ENCODE measurements at regions not wholly inside any gene's neighbourhood (a gene's known extent, or its start where the extent isn't known, plus 50 kb on each side); places are given as distances from the start of the nearest gene placed in this dataset.

DNA sequence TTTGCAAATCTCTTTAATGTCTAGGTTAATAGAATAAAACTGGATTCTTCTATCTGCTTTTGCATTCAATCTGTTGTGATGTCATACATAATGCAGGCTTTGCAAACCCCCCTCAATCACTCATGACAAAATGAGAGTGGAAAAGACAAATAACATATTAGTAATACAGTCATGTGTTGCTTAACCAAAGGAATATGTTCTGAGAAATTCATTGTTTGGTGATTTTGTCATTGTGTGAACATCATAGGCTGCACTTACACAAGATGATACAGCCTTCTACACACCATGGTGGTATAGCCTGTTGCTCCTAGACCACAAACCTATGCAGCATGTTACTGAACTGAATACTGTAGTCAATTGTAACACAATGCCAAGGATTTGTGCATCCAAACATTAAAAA is 87.3 kb upstream of the SEC61G start:
- DNase-seq (ENCODE audit: low spot score), result no peak

DNA sequence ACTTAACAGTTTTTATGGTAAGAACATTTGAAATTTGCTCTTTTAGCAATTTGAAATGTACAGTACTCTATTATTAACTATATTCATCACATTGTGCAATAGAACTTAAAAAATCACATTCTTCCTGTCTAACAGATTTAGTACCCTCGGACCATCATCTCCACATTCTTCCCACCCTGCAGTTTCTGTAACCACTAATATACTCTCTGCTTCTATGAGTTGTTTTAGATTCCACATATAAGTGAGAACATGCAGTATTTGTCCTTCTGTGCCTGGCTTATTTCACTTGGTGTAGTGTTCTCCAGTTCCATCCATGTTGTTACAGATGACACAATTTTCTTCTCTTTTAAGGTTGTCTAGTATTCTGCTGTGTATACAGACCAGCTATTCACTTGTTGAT is 88.9 kb upstream of the SEC61G start:
- no peak for DNase-seq (ENCODE audit: low spot score)

DNA sequence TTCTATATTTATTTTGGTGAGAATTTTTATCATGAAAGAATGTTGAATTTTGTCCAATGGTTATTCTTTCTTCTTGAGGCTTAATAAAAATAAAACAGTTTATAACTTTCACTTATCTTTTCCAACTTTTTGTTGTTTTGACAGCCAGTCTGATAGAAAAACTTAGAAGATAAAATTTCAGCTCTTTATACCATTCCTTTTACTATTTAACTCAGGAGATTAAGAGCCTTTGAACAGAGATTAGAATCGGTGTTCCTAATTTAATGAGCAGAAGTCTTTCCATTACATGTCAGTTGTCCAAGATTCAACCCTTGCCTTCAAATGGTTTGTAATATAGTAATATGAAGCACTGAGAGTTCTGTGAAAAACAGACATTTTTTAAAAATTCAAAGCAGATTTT is 97.8 kb upstream of the SEC61G start:
- no peak for DNase-seq (ENCODE audit: low spot score)

DNA sequence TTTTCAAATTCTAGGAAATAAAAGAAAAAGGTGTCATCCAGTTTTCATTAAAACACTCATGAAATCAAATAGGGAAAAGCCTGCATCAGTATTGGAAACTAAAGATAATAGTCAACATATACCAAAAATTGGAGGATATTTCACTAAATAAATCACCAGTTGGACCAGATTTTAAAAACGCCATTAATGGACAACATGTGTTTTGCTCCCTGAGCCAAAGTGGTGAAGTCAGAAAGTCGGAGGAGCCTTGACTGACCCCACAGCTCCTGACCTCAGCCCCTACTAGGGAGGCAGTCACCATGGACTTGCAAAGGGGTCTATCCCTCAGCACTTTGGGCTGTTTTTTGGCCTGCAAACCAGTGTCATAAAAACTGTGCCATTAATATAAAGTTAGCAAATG is 98.3 kb upstream of the SEC61G start:
- no peak for DNase-seq (ENCODE audit: low spot score)

DNA sequence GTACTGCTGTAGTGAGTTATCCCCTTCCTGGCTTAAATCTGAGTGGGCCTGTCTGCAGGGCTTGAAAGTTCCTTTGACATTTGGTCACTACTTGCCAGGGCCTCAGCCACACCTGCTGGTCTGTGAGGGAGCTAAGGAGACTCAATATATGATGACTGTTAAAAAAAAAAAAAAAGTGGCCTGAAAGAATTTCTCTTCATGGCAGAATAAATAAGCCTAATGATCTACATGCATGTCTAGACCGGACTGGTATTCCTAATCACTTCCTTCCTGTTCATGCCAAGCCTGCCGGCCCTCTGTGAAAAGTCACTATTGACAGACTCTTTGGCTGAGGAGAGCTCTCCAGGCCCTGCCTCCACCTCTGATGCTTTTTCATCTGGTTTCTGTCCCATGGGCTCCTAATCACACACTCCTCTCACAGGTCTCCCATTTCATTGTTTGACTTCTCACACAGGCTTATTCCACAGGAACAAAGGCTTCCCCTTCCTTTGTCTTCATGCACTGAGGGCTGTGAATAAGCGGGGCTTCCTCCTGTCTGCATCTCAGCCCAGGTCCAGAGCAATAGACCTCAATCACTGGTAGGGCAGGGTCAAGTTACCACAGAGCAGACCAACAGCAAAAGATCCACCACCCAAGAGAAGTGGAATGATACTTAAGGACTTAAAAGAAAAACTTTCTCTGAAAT is 99.1 kb upstream of the SEC61G start:
- DNase-seq (ENCODE audit: low spot score), result no peak

DNA sequence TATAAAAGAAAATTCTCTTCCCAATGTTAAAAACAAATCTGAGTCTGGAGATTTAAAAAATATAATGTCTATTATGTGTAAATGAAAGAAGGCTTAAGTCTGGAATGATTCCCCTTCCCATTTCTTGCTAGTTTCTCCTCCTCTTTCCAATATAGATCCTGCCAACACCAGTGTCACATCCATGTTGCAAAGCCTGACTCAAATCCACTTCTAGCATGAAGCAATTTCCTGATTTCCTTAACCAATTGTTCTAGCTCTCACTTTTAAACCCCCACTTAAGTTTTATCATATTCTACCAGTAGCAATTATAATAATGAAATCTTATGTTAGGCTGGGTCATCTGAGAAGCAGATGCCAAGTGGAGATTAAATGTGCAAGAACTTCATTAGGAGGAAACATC is 100.1 kb upstream of the SEC61G start:
- DNase-seq (ENCODE audit: low spot score), result no peak

DNA sequence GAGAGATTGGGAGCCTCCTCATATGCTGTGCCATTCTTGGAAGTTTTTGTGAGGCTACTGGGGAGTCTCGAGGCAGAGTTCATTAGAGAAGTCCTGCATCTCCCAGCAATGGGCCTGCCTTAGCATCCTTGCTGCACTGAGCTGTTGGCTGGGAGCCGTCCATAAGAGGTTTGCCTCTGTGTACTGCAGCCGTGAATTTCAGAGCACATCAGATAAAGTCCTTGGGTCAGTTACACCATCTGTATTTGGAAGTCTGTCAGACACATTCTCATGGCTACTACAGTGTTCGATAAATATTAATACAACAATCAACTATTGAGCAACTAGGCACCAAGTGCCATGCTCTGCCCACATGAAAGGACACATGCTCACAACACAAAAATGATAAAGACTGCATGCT is 100.5 kb upstream of the SEC61G start:
- DNase-seq (ENCODE audit: low spot score), result no peak

DNA sequence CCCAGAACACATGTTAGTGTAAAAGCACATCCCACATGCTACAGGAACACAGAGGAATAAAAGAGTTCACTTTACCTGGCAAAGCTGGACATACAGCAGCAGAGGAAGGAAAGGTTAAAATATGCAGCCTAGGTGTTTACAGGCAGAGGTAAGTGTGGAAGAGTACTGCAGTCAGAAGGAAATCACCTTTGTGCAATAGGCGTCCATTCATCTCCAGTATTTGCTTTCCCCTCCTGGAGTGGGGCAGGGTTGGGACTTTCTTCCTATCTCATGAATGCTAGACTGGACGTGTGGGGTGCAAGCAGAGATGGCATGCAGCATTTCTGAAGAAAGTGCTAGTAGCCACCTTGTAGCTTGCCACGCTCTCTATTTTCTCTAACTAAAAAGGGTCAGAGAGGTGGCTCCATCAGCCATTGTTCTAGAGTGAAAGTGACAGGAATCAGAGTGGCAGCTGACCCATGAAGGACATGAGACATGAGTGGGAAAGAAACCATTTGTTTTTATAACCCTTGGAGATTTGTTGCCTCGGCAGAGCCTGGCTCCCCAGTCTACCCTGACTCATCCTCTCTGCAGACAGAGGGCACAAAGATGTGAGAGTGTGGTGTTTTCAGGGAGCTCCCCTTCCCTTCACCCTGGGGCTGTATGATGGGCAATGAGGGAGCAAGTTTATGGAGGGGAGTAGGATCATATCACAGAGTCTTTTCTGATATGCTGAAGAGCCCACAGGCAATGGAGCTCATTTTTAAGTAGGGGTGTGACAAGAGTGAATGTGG is 101.2 kb upstream of the SEC61G start:
- DNase-seq (ENCODE audit: low spot score), result no peak

DNA sequence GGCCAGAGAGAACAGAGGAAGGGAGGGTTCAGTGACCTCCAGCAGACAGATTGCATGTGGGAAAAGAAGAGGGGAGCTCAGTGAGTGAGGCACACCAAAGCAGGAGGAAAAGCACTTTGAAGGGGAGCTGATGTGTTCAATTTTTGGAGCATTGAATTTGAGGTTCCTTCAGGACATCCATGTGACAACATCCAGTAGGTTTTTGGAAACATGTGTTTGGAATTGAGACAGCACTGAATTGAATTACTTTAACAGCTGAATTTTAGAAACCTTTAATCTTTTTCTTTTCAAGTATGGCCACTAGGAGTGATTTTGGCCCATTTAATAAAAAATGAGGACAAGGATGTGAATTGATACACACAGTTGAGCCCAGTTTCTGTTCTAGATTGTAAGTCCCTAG is 101.8 kb upstream of the SEC61G start:
- no peak for DNase-seq (ENCODE audit: low spot score)

DNA sequence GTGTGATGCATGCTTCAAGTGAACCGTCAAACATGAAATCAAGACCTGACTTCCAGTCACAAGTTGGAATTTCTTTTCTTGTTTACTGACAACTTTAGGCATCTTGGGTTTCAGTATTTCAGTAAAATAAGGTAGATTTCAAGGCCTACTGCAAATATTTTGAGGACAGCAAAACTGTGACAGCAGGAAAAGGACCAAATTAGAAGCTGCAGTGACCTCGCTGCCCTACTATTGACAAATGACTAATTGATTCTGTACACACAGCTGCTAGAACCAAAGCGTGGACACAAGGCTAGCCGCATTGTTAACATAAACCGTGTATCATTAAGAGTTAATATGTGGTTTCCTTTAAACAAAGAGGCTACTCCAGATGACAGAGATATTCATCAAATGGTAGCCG is 105.7 kb upstream of the SEC61G start:
- no peak for DNase-seq (ENCODE audit: low spot score)

DNA sequence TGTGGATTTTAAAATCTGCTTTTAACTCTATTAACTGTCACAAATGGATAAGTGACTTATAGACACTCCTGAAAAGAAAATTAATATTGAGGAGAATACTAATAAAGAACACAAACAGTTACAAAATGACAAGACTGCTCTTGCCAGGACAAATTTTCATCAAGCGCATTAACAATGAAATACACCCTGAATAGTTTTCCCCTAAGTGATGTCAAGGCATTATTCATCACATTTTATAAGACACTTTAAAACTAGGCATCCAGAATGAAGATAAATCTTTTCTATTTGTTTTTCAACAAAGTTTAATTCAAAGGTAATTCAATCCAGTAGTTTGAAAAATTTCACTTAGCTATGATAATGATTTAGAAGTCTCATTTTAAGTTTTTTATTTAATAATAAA is 110.5 kb upstream of the SEC61G start:
- DNase-seq (ENCODE audit: low spot score), result no peak

DNA sequence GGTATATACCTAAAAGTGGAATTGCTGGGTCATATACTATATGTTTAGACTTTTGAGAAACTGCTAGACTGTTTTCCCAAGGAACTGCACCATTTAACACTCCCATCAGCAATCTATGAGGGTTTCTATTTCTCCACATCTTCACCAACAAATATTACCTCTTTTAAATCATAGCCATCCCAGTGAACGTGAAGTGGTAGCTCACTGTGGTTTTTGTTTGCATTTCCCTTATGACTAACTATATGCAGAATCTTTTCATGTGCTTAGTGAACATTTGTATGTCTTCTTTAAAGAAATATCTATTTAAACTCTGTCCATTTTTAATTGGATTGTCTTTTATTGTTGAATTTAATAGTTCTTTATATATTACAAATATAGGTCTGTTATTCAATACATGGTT is 115.8 kb upstream of the SEC61G start:
- no peak for DNase-seq (ENCODE audit: low spot score)

DNA sequence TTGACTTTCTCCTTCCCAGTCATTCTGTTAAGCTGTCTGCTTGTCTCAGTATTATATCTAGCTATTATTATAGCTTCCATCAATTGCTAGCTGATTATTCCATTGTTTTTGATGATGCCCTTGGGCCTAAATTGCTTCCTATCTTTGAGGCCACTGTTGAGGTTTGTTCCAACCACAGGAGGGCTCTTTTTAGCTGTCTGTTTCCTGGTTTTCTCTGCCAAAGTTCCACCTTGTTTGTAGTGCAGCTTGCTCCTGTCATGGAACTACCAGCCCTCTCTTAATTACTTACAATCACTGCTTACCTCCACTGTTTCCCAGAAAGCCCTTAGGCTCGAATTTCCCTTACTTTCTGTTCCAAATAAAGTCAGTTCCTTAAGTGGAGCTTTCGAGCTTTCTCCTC is 118.7 kb upstream of the SEC61G start:
- no peak for DNase-seq (ENCODE audit: low spot score)

DNA sequence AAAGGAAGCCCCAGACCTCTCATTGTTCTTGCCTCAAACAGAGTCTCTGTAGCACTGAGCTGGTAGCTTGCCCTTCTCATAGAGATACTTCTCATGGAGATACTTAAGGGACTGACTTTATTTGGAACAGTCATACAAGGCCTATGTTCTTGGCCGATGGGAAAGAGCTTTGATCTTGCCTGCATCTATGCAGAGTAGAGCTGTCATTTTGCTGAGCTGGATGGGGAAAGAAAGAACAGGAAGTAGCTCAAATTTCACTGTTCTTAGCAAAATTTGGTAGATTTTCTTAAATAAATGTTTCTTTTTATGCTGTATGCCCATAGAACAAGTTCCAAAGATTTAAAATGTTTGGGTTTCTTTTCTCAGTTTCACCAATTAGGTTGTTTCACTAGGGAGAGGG is 119.3 kb upstream of the SEC61G start:
- DNase-seq (ENCODE audit: low spot score), result no peak

DNA sequence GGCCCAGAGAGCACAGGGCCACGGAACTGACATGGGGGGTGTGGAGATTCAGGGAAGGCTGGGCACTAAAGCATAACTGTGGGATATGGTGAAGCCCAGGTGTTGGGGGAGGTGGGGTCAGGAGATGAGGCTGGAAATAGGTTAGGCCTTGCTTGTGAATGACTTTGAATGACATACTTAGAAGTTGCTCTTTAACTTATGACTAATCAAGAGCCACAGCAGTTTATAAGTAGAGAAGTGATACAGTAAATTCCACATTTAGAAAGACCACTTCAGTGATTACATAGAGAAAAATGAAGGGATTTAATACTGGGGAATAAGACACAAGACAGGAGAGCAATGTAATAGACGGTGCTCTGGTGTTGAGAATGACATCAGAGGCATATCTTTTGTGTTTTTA is 120.8 kb upstream of the SEC61G start:
- DNase-seq (ENCODE audit: low spot score), result no peak

DNA sequence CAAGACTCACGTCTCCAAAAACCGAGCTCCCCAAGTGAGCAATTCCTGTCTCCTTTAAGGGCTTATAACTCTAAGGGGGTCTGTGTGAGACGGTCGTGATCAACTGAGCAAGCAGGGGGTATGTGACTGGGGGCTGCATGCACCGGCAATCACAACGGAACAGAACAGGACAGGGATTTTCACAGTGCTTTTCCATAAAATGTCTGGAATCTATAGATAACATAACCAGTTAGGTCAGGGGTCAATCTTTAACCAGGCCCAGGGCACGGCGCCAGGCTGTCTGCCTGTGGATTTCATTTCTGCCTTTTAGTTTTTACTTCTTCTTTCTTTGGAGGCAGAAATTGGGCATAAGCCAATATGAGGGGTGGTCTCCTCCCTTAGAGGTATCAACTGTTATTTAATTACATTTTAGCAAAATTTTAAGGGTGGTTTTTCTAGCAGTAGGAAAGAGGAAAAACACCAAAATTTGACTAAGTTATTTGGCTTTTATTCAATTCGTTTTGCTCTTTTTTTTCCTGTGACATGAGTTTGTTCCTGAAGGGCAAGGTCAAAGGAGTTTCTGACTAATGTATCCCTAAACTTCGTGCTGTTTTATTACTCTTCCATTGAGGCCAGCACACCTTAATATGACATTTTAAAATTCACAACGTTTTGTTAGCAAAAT is 121.4 kb upstream of the SEC61G start:
- DNase-seq (ENCODE audit: low spot score), result peak; percentile 34

DNA sequence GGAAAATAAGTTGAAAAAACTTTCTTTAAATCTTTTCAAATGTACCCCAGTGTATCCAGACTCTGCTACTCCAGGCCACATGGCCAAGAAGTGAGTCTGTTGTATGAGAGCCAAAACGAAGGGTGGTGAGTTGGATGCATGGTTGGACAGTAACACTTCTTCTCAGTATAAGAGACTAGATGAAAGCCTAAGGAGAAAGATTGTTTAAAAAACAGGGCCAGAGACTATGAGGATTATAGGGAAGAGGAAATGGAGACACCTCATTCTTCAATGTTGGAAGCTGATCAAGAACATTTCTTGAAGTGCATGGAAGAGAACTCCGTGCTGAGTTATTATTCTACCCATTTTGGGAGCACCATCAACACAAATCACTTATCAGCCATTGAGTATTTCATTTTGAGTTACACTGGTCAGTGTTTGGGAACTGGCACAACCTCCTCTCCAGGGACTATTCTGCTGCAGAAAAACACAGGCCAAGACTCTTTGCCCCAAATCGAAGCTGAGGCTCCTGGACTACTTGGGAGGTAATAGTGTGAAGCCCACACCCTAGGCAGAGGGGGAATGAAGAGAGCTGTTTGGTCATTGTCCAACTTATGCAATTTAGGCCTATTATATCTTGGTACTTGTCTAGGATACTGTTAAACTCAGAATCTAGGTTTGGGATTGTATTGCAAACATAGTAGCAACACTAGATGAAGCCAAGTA is 123.0 kb upstream of the SEC61G start:
- DNase-seq (ENCODE audit: low spot score), result no peak

DNA sequence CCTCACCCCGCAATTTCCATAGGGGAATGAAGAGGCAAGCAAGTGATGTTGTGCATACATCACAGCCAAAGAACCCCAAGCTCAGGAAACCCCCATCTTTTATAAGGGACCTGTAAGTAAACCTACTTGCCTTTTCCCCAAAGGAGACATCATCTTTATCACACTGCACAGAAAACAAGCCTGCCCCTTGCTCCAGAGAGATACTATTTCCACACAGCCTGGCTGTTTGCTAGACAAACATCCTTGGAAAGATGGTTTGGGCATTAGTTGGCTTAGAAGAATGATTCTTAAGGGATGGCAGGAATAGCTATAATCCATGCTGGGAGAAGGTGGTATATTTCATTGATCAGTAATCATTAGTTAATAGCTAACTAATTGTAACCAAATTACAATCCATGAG is 123.7 kb upstream of the SEC61G start:
- no peak for DNase-seq (ENCODE audit: low spot score)

DNA sequence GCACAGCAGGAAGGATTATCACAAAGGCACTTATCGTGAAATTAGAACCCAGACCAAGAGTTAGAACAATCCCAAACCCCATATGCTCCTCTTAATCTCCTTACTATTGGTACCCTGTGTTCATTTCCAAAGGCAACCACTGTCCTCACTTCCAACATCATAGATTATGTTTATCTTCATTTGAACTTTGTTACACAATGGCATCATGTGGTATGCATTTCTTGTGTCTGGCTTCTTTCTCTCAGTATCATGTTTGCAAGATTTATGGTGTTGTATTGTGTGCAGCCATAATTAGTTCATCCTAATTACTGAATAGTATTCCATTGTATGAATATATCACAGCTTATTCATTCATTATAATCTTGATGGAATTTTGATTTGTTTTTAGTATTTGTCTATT is 124.6 kb upstream of the SEC61G start:
- DNase-seq (ENCODE audit: low spot score), result no peak

DNA sequence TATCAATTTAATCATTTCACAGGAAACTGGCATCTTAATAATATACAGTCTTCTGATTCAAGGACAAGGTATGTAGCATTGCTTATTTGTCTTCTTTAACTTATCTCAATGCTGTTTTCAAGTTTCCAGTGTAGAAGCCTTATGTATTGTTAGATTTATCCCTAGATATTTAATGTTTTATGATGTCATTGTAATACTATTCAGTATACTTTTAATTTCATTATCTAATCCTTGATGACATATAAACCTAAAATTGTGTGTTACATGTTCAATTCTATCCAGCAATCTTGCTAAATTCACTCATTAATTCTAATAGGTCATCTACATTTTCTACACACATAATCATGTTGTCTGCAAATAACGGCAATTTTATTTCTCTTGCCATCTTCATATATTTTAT is 126.3 kb upstream of the SEC61G start:
- DNase-seq (ENCODE audit: low spot score), result no peak

DNA sequence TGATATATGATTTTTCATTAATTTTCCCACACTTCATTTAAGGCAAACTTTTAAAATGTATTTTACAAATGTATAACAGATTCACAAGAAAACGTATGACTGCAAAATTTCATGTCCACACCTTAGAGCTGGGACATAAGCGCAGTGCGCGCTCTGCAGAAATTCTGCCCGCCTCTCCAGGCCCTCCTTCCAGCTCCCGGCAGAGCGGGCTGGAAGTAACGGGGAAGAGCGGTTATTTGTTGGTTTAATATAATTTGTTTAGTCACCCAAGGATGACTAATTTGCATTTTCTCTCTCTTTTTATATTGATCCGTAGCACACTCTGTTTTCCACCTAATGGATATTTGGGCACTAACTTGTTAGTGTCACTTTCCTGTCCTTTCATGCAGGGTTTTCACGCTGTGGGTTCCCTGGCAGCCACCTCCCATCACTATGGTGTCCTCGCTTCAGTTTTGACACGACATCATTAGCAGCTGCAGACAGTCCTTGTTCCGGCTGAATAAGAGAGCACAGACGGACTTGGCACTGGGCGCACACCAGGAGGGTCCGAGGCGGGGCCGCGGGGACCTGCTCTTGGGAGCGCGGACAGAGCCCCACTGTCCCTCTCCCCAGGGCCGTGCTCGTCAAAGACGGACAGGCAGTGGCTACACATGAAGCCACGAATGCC is 129.2 kb upstream of the SEC61G start:
- no peak for DNase-seq (ENCODE audit: low spot score)

DNA sequence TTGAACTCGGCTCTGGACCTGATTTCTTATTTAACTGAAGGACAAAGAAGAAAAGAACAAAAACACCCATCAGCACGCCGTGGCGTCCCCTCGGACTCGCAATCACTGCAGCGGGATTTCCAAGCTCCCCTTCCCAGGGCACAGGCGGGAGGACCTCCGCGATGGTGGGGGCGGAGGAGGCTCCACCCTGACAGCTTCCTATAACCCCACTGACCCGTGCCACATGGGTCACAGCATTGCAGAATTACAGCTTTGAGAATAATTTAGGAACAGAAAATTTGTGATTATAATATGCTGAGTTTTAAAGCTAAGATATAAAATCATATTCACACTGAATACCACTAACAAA is 129.7 kb upstream of the SEC61G start:
- DNase-seq (ENCODE audit: low spot score), result no peak

Measured in SK-N-DZ (cell line).